ENCODE measurements at regions not wholly inside any gene's neighbourhood (a gene's known extent, or its start where the extent isn't known, plus 50 kb on each side); places are given as distances from the start of the nearest gene placed in this dataset.
"Not testable (repeated sequence)": the region's sequence is repeated elsewhere in the genome, so short reads cannot be mapped to it uniquely, and the experiment has no call there.

DNA sequence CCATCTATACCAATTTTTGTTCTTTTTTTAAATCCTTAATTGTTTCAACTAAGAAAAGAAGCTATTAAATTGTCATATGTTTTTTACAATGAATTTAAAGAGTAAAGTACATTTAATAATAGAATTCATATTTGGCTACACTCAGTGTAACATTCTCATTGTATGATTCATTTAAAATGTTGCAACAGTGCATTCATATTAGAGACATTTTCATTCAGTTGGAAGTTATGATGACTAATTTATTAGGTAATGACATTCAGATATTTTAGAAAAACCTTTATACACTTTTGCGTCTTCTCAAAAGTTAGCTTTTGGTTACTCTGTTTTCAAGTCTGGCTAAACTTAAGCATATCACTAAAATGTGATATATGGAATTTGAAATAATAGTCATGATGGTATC, 887.5 kb upstream of the NRXN1 start:
- DNase-seq (ENCODE audit: low spot score), result peak; percentile 41
- ChIA-PET POLR2A (ENCODE audit: low non-redundant PET) (no interaction called here), CTCF (no interaction called here)
- no peak overlapping the region for H3K27ac ChIP-seq
- TF ChIP-seq CTCF (conservative IDR thresholded peaks at IDR 0.05; ENCODE audit: low read depth), result no peak

- H3K27ac ChIP-seq, result no peak overlapping the region
- DNase-seq (ENCODE audit: low spot score), result no peak
- ChIA-PET CTCF (interaction anchor here (0.8 kb wide), 1 partner anchor 123 kb away, joined by 3 read pairs; no protein-coding TSS in a partner anchor), POLR2A (ENCODE audit: low non-redundant PET) (no interaction called here)
- no peak for TF ChIP-seq CTCF (conservative IDR thresholded peaks at IDR 0.05; ENCODE audit: low read depth)
Observed at GRCh38 chr2:51918113-51918512, 886.2 kb upstream of the NRXN1 start.

GRCh38 chr2:51903728-51904127, 871.8 kb upstream of the NRXN1 start:
- ChIA-PET POLR2A (ENCODE audit: low non-redundant PET) (no interaction called here), CTCF (interaction anchor here (0.9 kb wide), 1 partner anchor 146 kb away, joined by 3 read pairs; no protein-coding TSS in a partner anchor)
- no peak overlapping the region for H3K27ac ChIP-seq
- no peak for DNase-seq (ENCODE audit: low spot score)
- no peak for TF ChIP-seq CTCF (conservative IDR thresholded peaks at IDR 0.05; ENCODE audit: low read depth)

DNA sequence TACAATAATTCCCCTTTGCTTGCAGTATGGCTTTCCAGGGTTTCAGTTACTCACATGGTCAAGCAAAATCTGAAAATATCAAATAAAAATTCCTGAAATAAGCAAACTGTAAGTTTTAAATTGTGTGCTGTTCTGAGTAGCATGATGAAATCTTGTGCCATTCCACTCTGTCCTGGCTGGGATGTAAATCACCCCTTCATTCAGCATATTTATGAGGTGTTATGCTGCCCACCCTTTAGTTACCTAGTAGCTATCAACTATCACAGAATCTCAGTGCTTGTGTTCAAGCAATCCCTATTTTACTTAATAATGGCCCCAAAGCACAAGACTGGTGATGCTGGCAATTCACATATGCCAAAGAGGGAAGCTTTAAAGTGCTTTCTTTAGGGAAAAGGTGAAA, 867.7 kb upstream of the NRXN1 start:
- POLR2A ChIA-PET (ENCODE audit: low non-redundant PET), result no interaction called here
- no peak overlapping the region for H3K27ac ChIP-seq
- CTCF ChIA-PET, result interaction anchor here (0.6 kb wide), 1 partner anchor 29 kb away, joined by 4 read pairs; no protein-coding TSS in a partner anchor
- no peak for TF ChIP-seq CTCF (conservative IDR thresholded peaks at IDR 0.05; ENCODE audit: low read depth)
- DNase-seq (ENCODE audit: low spot score), result no peak

DNA sequence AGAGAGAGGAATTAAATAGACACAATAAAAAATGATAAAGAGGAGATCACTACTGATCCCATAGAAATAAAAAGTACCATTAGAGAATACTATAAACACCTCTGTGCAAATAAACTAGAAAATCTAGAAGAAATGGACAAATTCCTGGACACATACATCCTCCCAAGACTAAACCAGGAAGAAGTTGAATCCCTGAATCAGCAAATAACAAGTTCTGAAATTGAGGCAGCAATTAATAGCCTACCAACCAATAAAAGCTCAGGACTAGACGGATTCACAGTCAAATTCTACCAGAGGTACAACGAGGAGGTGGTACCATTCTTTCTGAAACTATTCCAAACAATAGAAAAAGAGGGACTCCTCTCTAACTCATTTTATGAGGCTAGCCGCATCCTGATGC, 862.7 kb upstream of the NRXN1 start:
- CTCF ChIA-PET, result interaction anchor here (0.7 kb wide), 1 partner anchor 1403 kb away, joined by 3 read pairs; no protein-coding TSS in a partner anchor
- POLR2A ChIA-PET (ENCODE audit: low non-redundant PET); H3K27ac ChIP-seq; DNase-seq (ENCODE audit: low spot score): not testable (repeated sequence)

GRCh38 chr2:51888120-51888519, 856.2 kb upstream of the NRXN1 start:
- ChIA-PET CTCF (no interaction called here), POLR2A (ENCODE audit: low non-redundant PET) (no interaction called here)
- no peak overlapping the region for H3K27ac ChIP-seq
- TF ChIP-seq CTCF (conservative IDR thresholded peaks at IDR 0.05; ENCODE audit: low read depth), result no peak
- no peak for DNase-seq (ENCODE audit: low spot score)

DNA sequence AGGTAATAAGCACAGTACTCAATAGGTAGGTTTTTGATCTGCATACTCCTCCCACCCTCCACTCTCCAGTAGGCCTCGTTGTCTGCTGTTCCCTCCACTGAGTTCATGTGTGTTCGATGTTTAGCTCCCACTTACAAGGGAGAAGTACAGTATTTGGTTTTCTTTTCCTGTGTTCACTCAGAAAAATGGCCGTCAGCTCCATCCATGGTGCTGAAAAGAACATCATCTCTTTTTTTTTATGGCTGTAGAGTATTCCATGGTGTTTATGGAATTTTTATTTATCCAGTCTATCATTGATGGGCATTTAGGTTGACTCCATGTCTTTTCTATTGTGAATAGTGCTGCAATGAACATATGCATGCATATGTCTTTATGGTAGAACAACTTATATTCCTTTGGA, 849.7 kb upstream of the NRXN1 start:
- POLR2A ChIA-PET (ENCODE audit: low non-redundant PET), result no interaction called here
- DNase-seq (ENCODE audit: low spot score), result no peak
- TF ChIP-seq CTCF (conservative IDR thresholded peaks at IDR 0.05; ENCODE audit: low read depth), result no peak
- H3K27ac ChIP-seq, result no peak overlapping the region
- CTCF ChIA-PET, result no interaction called here
